ENCODE measurements at regions not wholly inside any gene's neighbourhood (a gene's known extent, or its start where the extent isn't known, plus 50 kb on each side); places are given as distances from the start of the nearest gene placed in this dataset.

DNA sequence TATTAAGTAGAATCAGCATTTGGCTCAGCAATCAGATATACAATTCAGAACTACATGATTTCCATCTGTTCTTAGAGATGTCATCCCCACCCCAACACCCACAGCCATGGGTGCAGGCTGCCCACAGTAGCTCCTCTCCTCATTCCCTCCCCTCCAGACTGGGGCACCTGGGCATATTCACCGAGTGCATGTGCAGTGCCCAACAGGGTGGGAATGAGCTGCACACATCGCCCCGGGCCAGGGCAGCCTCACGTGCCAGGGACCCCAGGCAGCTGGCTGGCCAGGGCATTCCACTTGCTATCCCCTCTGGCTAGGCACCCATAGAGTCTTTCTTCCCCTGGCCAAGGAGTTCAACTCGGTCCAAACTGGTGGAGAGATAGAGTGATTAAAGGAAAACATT, 461.9 kb upstream of the NUDT12 start:
- H3K4me3 ChIP-seq (ENCODE audit: low read length in 3 of 3) = no peak overlapping the region
- no peak for FAIRE-seq
- H3K4me1 ChIP-seq (ENCODE audit: control insufficient read depth in 2 of 3, insufficient read depth in 2 of 3, low read depth in 1 of 3, low read length in 3 of 3) = no peaks in the 10 kb centered on the region
- peaks cover 0 to 15% (median 0%) of the 10 kb centered on the region in 3 donors for H3K9me3 ChIP-seq (ENCODE audit: control insufficient read depth in 2 of 3, insufficient read depth in 1 of 3, low read length in 3 of 3)
- no peaks in the 10 kb centered on the region for H3K27me3 ChIP-seq (ENCODE audit: control insufficient read depth, insufficient read depth, low read length)
- no peak overlapping the region for H3K9ac ChIP-seq (ENCODE audit: low read length in 3 of 3)
- no peak for DNase-seq
- H3K27ac ChIP-seq (ENCODE audit: low read depth in 2 of 2, low read length in 2 of 2) = no peak overlapping the region
- intact Hi-C loops (cut with DNase I) = no loop called here
- no peaks in the 10 kb centered on the region for H3K36me3 ChIP-seq (ENCODE audit: control insufficient read depth in 2 of 3, insufficient read depth in 3 of 3, low read length in 3 of 3)
- TF ChIP-seq, protein P1, sequence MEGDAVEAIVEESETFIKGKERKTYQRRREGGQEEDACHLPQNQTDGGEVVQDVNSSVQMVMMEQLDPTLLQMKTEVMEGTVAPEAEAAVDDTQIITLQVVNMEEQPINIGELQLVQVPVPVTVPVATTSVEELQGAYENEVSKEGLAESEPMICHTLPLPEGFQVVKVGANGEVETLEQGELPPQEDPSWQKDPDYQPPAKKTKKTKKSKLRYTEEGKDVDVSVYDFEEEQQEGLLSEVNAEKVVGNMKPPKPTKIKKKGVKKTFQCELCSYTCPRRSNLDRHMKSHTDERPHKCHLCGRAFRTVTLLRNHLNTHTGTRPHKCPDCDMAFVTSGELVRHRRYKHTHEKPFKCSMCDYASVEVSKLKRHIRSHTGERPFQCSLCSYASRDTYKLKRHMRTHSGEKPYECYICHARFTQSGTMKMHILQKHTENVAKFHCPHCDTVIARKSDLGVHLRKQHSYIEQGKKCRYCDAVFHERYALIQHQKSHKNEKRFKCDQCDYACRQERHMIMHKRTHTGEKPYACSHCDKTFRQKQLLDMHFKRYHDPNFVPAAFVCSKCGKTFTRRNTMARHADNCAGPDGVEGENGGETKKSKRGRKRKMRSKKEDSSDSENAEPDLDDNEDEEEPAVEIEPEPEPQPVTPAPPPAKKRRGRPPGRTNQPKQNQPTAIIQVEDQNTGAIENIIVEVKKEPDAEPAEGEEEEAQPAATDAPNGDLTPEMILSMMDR (IDR thresholded peaks at IDR 0.05; ENCODE audit: borderline replicate concordance, extremely low read depth, insufficient read depth) = no peak

DNA sequence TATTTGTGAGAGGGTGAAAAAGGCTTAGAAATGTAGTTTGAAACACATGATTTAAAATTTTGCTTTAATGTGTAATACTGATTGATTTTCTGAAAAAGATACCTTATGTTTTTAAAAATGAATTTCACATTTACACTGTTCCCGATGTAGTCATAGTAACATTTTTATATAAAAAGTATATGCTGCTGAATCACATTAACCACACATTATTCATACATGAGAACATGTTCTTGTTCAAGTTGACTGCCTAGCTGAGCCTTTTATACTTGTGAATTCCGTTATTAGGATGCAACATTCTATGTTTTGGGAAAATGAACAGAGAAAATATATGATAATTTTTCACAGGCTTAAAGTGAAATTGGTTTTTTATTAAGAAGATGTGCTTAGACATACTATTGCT, 461.1 kb upstream of the NUDT12 start:
- no peaks in the 10 kb centered on the region for H3K27me3 ChIP-seq (ENCODE audit: control insufficient read depth, insufficient read depth, low read length)
- peaks cover 0 to 21% (median 0%) of the 10 kb centered on the region in 3 donors for H3K9me3 ChIP-seq (ENCODE audit: control insufficient read depth in 2 of 3, insufficient read depth in 1 of 3, low read length in 3 of 3)
- TF ChIP-seq, protein P1 (IDR thresholded peaks at IDR 0.05; ENCODE audit: borderline replicate concordance, extremely low read depth, insufficient read depth) = no peak
- intact Hi-C loops (cut with DNase I) = no loop called here
- no peaks in the 10 kb centered on the region for H3K4me1 ChIP-seq (ENCODE audit: control insufficient read depth in 2 of 3, insufficient read depth in 2 of 3, low read depth in 1 of 3, low read length in 3 of 3)
- no peak overlapping the region for H3K27ac ChIP-seq (ENCODE audit: low read depth in 2 of 2, low read length in 2 of 2)
- DNase-seq (no peak), FAIRE-seq (no peak)
- no peak overlapping the region for H3K9ac ChIP-seq (ENCODE audit: low read length in 3 of 3)
- H3K36me3 ChIP-seq (ENCODE audit: control insufficient read depth in 2 of 3, insufficient read depth in 3 of 3, low read length in 3 of 3) = no peaks in the 10 kb centered on the region
- no peak overlapping the region for H3K4me3 ChIP-seq (ENCODE audit: low read length in 3 of 3)

DNA sequence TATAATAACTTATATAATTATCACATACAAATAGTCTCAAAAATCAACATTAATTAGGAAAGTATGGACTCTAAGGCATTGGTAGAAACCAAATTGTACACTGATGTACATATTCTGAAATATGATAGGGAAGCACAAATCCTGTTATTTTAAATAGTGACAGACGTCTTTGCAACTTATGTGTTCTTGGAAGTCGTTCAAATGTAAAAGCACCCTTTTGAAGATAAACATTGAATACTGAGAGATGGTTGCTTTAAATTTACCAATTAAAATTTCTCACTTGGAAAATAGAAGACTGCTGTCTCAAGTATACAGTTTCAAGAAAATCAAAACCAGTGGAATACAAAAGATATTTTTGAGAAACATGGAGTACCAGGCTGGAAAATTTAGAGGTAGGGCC, 457.4 kb upstream of the NUDT12 start:
- no peaks in the 10 kb centered on the region for H3K36me3 ChIP-seq (ENCODE audit: control insufficient read depth in 2 of 3, insufficient read depth in 3 of 3, low read length in 3 of 3)
- no peak overlapping the region for H3K4me3 ChIP-seq (ENCODE audit: low read length in 3 of 3)
- DNase-seq (no peak), FAIRE-seq (no peak)
- no peak overlapping the region for H3K27ac ChIP-seq (ENCODE audit: low read depth in 2 of 2, low read length in 2 of 2)
- H3K9ac ChIP-seq (ENCODE audit: low read length in 3 of 3) = no peak overlapping the region
- H3K9me3 ChIP-seq (ENCODE audit: control insufficient read depth in 2 of 3, insufficient read depth in 1 of 3, low read length in 3 of 3) = peaks cover 0 to 6% (median 0%) of the 10 kb centered on the region in 3 donors
- no peaks in the 10 kb centered on the region for H3K4me1 ChIP-seq (ENCODE audit: control insufficient read depth in 2 of 3, insufficient read depth in 2 of 3, low read depth in 1 of 3, low read length in 3 of 3)
- intact Hi-C loops (cut with DNase I) = no loop called here
- TF ChIP-seq, protein P1 (IDR thresholded peaks at IDR 0.05; ENCODE audit: borderline replicate concordance, extremely low read depth, insufficient read depth) = no peak
- H3K27me3 ChIP-seq (ENCODE audit: control insufficient read depth, insufficient read depth, low read length) = no peaks in the 10 kb centered on the region

DNA sequence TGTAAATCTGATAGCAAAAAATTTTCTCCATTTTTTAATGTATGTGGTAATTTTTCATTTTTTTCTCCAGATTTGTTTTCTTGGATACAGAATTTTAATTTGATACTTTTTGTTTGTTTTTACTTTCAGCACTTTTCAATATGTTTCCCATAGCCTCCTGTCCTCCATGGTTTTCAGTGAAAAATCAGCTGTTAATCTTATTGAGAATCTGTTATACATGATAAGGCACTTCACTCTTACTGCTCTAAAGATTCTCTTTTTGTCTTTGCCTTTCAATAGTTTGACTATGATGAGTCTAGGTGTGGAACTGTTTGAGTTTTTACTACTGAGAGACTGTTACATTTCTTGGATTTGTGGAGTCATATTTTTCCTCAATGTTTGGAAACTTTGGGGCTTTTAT, 455.7 kb upstream of the NUDT12 start:
- Histone ChIP-seq H3K4me1 (ENCODE audit: control insufficient read depth in 2 of 3, insufficient read depth in 2 of 3, low read depth in 1 of 3, low read length in 3 of 3) (no peaks in the 10 kb centered on the region), H3K9ac (ENCODE audit: low read length in 3 of 3) (no peak overlapping the region), H3K4me3 (ENCODE audit: low read length in 3 of 3) (no peak overlapping the region), H3K9me3 (ENCODE audit: control insufficient read depth in 2 of 3, insufficient read depth in 1 of 3, low read length in 3 of 3) (peaks cover 0 to 6% (median 0%) of the 10 kb centered on the region in 3 donors), H3K27ac (ENCODE audit: low read depth in 2 of 2, low read length in 2 of 2) (no peak overlapping the region), H3K36me3 (ENCODE audit: control insufficient read depth in 2 of 3, insufficient read depth in 3 of 3, low read length in 3 of 3) (no peaks in the 10 kb centered on the region), H3K27me3 (ENCODE audit: control insufficient read depth, insufficient read depth, low read length) (no peaks in the 10 kb centered on the region)
- DNase-seq = no peak
- TF ChIP-seq, protein P1 (IDR thresholded peaks at IDR 0.05; ENCODE audit: borderline replicate concordance, extremely low read depth, insufficient read depth) = no peak
- intact Hi-C loops (cut with DNase I) = no loop called here
- FAIRE-seq = no peak
